Activated effector memory CD4-positive, alpha-beta T cell treated with anti-CD3 and anti-CD28 coated beads, Interleukin-2, amount 50 U/mL, for 16 hours (primary cell): ENCODE measurements at regions not wholly inside any gene's neighbourhood (a gene's known extent, or its start where the extent isn't known, plus 50 kb on each side); places are given as distances from the start of the nearest gene placed in this dataset.

ENCODE experiments used
- DNase-seq: peaks from one replicate; pipeline ENCODE4 v3.0.0-alpha.2; 2020

DNA sequence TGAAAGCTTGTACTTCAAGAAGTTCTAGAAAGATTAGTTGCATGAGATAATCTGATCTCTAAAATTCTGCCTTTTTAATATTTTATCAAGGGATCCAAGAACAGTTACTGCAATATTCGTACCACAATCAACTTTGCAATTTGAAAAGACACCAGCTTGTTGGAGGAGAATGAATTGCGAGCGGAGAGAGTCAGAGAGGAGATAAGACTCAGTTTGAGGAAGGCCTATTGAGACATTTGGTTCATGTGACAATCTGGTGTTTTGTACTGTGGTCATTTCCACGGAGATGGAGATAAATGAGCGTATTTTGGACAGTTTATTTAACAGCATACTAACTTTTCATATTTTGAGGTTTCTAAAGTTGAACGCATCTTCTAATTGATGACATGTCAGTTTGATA, 1276.0 kb downstream of the EFNB2 start:
- DNase-seq = no peak

- DNase-seq = no peak
These were observed 1280.0 kb downstream of the EFNB2 start for GRCh38 chr13:105255472-105255871.

- no peak for DNase-seq
These were observed 1284.2 kb downstream of the EFNB2 start for GRCh38 chr13:105251293-105251692.

- DNase-seq = no peak
These were observed 1287.6 kb downstream of the EFNB2 start for GRCh38 chr13:105247830-105248229.

- DNase-seq = no peak
These were observed 1295.1 kb downstream of the EFNB2 start for GRCh38 chr13:105240371-105240770.

- no peak for DNase-seq
These were observed 1303.0 kb downstream of the EFNB2 start for GRCh38 chr13:105232439-105232838.

DNA sequence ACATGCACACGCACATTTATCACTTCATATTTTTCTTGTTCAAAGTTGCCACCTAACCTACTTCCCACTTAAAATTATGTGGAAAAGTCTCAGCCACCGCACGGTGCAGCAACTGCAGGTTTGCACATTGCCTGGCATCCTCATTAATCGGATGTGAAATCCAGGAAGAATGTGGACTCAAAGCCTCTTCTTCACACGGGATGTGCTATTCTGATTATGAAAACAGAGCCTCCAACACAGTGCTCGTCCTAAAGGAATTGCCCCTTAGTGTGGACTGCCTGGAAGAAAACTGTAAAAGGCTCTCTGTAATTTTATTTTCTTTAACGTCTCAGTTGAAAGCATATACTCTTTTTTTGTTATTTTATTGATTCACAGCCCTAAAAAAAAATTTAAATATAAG, 1303.5 kb downstream of the EFNB2 start:
- no peak for DNase-seq

GRCh38 chr13:105231579-105231978, 1303.9 kb downstream of the EFNB2 start:
- no peak for DNase-seq

- no peak for DNase-seq
These were observed 1314.6 kb downstream of the EFNB2 start for GRCh38 chr13:105220881-105221280.

DNA sequence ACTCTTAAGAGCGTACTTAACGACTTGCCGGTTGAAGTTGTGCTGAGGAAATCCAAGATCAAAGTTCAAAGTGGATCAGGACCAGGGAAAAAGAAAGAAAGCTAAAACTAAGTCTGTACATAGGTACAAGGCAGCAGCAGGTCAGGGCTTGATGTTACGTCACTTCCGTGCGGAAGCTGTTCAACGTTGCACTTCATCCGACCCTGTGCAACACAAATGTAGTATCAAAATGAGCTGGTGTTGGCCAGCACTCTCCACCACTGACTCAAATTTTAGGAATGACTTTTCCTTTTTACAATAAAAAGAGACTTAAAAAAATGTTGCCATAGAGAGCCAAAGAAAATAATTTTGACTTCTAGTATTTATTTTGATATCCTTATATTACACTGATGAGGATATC, 1315.4 kb downstream of the EFNB2 start:
- DNase-seq = no peak

- no peak for DNase-seq
These were observed 1315.8 kb downstream of the EFNB2 start for GRCh38 chr13:105219651-105220050.

DNA sequence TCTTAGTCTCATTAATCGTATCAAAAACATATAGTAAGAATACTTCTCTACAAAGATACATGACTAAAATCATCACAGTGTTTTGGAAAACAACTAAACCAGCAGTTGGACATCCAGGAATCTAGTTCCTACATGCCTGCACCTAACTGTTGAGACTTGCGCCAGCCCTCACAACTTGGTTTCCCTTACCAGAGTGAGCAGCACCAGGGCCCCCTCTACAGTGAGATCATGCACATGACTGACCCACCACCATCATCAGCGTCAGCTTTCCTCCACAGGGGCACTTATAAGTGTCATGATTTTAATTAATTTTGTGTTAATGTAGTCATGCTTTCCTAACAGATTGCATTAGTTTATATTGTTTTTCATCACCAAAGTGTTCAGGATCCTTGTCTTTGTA, 1322.0 kb downstream of the EFNB2 start:
- DNase-seq = no peak

DNA sequence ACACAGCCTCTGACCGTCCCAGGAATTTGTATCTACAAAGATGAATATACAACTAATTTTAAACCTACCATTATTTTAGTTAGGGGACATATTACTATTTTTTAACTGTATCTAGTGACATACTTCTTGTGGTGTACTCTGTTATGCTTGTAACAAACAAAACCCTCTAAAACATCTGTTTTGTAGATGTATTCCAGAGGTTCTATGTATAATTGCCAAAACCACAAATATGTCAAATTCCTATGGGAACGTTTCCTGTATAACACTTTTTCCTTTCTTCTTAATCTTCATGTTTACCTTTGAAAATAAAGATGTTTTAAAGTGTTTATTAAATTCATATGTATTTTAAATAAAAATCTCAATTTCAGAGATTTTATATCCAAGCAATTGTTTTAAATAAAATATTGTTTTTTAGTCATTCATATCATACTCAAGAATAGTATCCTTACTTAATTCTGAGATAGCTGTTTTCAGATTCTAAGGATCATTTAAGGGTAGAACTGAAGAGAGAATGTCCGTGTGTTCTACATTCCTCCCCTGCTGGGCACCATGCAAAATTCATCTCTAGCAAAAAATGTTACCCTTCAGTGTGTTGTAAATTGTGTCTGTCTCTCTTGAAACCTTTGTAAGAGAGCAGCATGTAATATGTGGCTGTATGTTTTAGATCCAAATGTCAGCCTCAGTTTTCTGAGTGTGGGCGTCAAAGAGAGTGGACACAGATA, 1327.7 kb downstream of the EFNB2 start:
- no peak for DNase-seq

GRCh38 chr13:105202354-105202753, 1333.1 kb downstream of the EFNB2 start:
- no peak for DNase-seq

- no peak for DNase-seq
These were observed 1334.1 kb downstream of the EFNB2 start for GRCh38 chr13:105201351-105201750.

DNA sequence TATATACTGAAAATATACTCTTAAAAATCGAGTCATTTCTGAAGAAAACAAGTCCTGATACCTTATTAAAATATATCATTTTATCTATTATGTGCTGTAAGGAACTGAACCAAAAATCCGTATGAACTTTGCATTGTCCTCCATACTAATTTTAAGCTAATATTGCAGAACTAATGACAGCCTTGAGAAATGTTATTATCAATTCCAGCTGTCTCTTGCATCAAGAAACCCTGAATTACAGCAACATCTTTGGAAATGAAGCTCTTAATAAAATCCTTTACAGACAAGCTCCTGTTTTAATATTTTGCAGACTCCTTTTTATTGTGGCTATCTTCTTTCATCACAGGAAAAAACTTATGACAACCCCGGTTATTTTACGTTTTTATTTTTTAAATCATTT, 1335.3 kb downstream of the EFNB2 start:
- no peak for DNase-seq

DNA sequence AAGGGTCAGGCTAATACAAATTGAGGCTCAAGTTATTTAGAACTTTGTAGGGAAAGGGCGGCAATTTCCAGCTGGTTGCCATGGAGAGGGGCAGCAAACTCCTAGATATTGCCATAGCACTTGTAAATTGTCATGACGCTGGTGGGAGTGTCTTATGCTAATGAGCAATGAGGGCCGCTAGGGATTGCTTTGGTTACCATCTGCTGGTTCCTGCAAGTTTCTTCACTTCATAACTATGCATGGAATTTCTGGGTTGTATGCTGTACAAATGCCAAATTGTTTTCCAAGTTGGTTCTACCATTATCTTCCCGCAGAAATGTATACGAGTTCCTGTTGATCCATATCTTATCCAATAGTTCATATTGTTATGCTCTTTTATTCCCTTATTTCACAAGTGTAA, 1339.4 kb downstream of the EFNB2 start:
- no peak for DNase-seq

GRCh38 chr13:105193026-105193425, 1342.4 kb downstream of the EFNB2 start:
- no peak for DNase-seq

DNA sequence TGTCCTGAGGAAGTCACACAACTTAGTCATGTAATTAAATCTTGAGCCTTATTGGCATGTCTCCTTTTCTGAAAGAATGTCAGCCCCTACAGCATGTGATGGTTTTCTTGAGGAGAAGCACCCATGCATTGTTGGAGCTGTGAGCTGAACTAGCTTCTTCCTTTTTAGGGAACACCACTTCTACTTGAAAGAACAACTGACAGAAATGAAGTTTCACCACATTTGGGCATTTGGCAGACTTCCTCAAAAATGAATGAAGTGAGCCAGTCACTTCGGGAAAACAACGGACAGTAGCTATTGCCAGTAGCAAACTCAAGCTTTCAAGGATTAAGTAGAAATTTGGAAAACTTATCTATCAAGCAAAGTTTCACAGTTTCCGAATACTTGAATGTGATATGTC, 1351.3 kb downstream of the EFNB2 start:
- DNase-seq = no peak

- DNase-seq = no peak
These were observed 1358.1 kb downstream of the EFNB2 start for GRCh38 chr13:105177265-105177900.

DNA sequence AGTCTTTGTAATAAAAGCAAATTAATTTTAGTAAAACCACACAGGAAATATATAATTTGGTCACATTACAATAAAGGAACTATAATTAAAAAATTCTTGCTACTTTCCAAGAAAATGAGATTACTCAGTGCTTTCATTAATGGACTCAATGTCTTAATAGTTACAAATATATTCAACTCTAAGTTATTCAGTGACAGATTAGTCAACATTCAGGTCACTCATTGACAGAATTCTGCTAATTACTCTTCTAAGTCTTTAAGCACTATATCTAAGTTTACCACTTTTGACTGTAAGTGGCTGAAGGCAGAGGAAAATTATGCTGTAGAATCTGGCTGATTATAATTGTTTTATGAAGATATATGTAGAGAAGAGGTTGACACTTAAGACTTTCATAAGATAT, 1365.0 kb downstream of the EFNB2 start:
- DNase-seq = no peak

DNA sequence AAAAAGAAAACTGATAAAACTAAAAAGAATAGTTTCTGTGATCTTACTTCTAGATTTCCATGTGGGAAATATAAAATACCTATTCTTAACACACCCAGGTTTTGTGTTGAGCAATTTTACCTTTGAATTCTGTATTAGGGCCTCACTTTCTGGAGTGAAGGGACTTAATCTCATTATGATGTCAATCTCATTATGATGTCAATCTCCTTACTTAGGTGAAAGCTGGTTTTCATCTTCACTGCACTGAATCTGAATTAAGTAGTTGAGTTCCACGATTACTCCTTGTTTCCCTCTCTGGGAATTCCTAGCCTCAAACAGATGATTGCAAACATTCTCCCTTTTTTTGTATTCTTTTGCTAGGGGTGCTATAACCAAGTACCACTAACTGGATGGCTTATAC, 1367.2 kb downstream of the EFNB2 start:
- DNase-seq = no peak

DNA sequence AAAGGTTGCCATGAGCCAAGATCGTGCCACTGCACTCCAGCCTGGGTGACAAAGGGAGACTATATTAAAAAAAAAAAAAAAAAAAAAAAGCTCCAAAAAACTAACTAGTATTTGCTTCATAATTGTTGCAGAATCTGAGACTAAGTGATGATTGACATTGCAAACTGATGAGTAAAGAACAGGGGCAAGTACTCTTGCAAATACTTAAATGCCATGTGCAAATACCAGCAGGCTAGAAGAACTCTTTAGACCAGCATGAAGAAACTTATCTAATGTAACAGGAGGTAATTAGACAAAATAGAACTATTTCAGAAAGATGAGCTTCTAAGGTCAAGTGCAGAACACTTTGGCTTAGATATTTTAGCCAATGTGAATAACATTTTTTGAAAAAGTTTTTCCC, 1368.1 kb downstream of the EFNB2 start:
- no peak for DNase-seq

- DNase-seq = no peak
These were observed 1369.9 kb downstream of the EFNB2 start for GRCh38 chr13:105165449-105166125.
